CD4-positive, alpha-beta memory T cell (primary cell): ENCODE measurements at regions not wholly inside any gene's neighbourhood (a gene's known extent, or its start where the extent isn't known, plus 50 kb on each side); places are given as distances from the start of the nearest gene placed in this dataset.
"Not testable (repeated sequence)": the region's sequence is repeated elsewhere in the genome, so short reads cannot be mapped to it uniquely, and the experiment has no call there.

Source experiments
- CTCF ChIA-PET: fragments of 350-600 bp; sonication (Branson Sonifier 250); formaldehyde crosslinking; loops from one replicate; lab custom pipeline; 2021; ENCODE audit warnings: inconsistent platforms; ENCODE audit not compliant: partially characterized antibody; lab: Charles Lee
- POLR2A ChIA-PET: fragments of 350-600 bp; sonication (Branson Sonifier 250); formaldehyde crosslinking; loops from one replicate; lab custom pipeline; 2021; ENCODE audit not compliant: partially characterized antibody; lab: Charles Lee
- DNase-seq, 5 donors: peaks; one replicate each; pipeline versions ENCODE4 v3.0.0 to v3.0.0-alpha.2; 2020 to 2022; ENCODE audit warnings: mixed read lengths in 1 of 5
- H3K27ac ChIP-seq: one replicate; pipeline ENCODE4 v1.7.0; 2013; ENCODE audit warnings: low read depth, low read length
- H3K27me3 ChIP-seq: 2 replicates; pipeline ENCODE4 v1.7.0; 2013; ENCODE audit warnings: mild to moderate bottlenecking, low read length, moderate library complexity; ENCODE audit not compliant: insufficient read depth
- H3K36me3 ChIP-seq: 2 replicates; pipeline ENCODE4 v1.7.0; 2013; ENCODE audit warnings: mild to moderate bottlenecking, low read length, moderate library complexity; ENCODE audit not compliant: insufficient read depth
- H3K4me1 ChIP-seq: 2 replicates; pipeline ENCODE4 v1.7.0; 2013; ENCODE audit warnings: mild to moderate bottlenecking, low read length, moderate library complexity; ENCODE audit not compliant: insufficient read depth
- H3K4me3 ChIP-seq, 2 donors: one replicate each; pipeline ENCODE4 v1.7.0; 2013; ENCODE audit warnings: low read length in 2 of 2, mild to moderate bottlenecking in 1 of 2
- H3K9me3 ChIP-seq, 2 donors: one replicate each; pipeline ENCODE4 v1.7.0; 2013; ENCODE audit warnings: low read length in 2 of 2, control low read depth in 1 of 2; ENCODE audit not compliant: control insufficient read depth in 1 of 2
- H3K27ac Mint-ChIP-seq, 7 donors: one replicate each; pipeline ENCODE4 v1.8.0; 2020 to 2021; ENCODE audit warnings: mixed read lengths in 7 of 7, mild to moderate bottlenecking in 6 of 7, inconsistent platforms in 3 of 7, moderate library complexity in 3 of 7
- H3K27me3 Mint-ChIP-seq, 2 donors: one replicate each; pipeline ENCODE4 v1.8.0; 2020 to 2021; ENCODE audit warnings: mixed read lengths in 2 of 2
- H3K36me3 Mint-ChIP-seq, 2 donors: one replicate each; pipeline ENCODE4 v1.8.0; 2020 to 2021; ENCODE audit warnings: mixed read lengths in 2 of 2, inconsistent platforms in 1 of 2, mild to moderate bottlenecking in 1 of 2
- H3K4me1 Mint-ChIP-seq, 4 donors: one replicate each; pipeline ENCODE4 v1.8.0; 2020 to 2021; ENCODE audit warnings: mixed read lengths in 4 of 4, mild to moderate bottlenecking in 1 of 4
- H3K4me3 Mint-ChIP-seq, 8 donors: one replicate each; pipeline ENCODE4 v1.8.0; 2020 to 2021; ENCODE audit warnings: mixed read lengths in 8 of 8, mild to moderate bottlenecking in 7 of 8, moderate library complexity in 6 of 8, inconsistent platforms in 3 of 8
- H3K9me3 Mint-ChIP-seq, 8 donors: one replicate each; pipeline ENCODE4 v1.8.0; 2020 to 2021; ENCODE audit warnings: mixed read lengths in 8 of 8, mild to moderate bottlenecking in 5 of 8, inconsistent platforms in 3 of 8, moderate library complexity in 1 of 8
- intact Hi-C: fragments of 100-400 bp; cut with micrococcal nuclease; formaldehyde crosslinking; loops from one replicate; pipeline ENCODE4 v1.15.1; 2023

GRCh38 chr6:144377586-144378210 lies 92.6 kb downstream of the UTRN start:
- Mint-ChIP-seq H3K4me1 (peaks cover 47 to 76% (median 59%) of the 10 kb centered on the region in 4 donors), H3K36me3 (peaks cover 36 to 45% of the 10 kb centered on the region in 2 donors), H3K4me3 (peak overlapping the region in 4 of 8 donors; percentile 17 to 65 (median 33)), H3K27ac (peak overlapping the region in 4 of 7 donors; percentile 37 to 73 (median 52)), H3K27me3 (no peaks in the 10 kb centered on the region), H3K9me3 (peaks cover 0 to 10% (median 5%) of the 10 kb centered on the region in 8 donors)
- H3K4me3 ChIP-seq = no peak overlapping the region
- ChIA-PET CTCF (no interaction called here), POLR2A (no interaction called here)
- no peaks in the 10 kb centered on the region for H3K36me3 ChIP-seq
- peaks cover 45% of the 10 kb centered on the region for H3K4me1 ChIP-seq
- intact Hi-C loops = no loop called here
- DNase-seq = no peak
- no peaks in the 10 kb centered on the region for H3K27me3 ChIP-seq
- peaks cover 0 to 4% of the 10 kb centered on the region in 2 donors for H3K9me3 ChIP-seq
- no peak overlapping the region for H3K27ac ChIP-seq

GRCh38 chr6:144378437-144378836 lies 93.3 kb downstream of the UTRN start:
- H3K27me3 Mint-ChIP-seq = no peaks in the 10 kb centered on the region
- H3K36me3 ChIP-seq = no peaks in the 10 kb centered on the region
- peaks cover 0 to 4% of the 10 kb centered on the region in 2 donors for H3K9me3 ChIP-seq
- intact Hi-C loops = no loop called here
- no peak overlapping the region for H3K27ac ChIP-seq
- peaks cover 42 to 73% (median 56%) of the 10 kb centered on the region in 4 donors for H3K4me1 Mint-ChIP-seq
- H3K36me3 Mint-ChIP-seq = peaks cover 30 to 40% of the 10 kb centered on the region in 2 donors
- ChIA-PET CTCF (no interaction called here), POLR2A (interaction anchor here (1.2 kb wide), 1 partner anchor 12 kb away, joined by 3 read pairs; no protein-coding TSS in a partner anchor)
- H3K27me3 ChIP-seq = no peaks in the 10 kb centered on the region
- H3K4me3 ChIP-seq = no peak overlapping the region
- peak overlapping the region in 5 of 7 donors; percentile 6 to 50 (median 23) for H3K27ac Mint-ChIP-seq
- peaks cover 49% of the 10 kb centered on the region for H3K4me1 ChIP-seq
- no peak for DNase-seq
- peaks cover 0 to 10% (median 5%) of the 10 kb centered on the region in 8 donors for H3K9me3 Mint-ChIP-seq
- peak overlapping the region in 5 of 8 donors; percentile 33 to 57 (median 51) for H3K4me3 Mint-ChIP-seq

- CTCF ChIA-PET = interaction anchor here (1.0 kb wide), 1 partner anchor 13 kb away, joined by 3 read pairs; no protein-coding TSS in a partner anchor
- H3K4me3 Mint-ChIP-seq = peak overlapping the region in 3 of 8 donors; percentile 6 to 38 (median 36)
- H3K27me3 Mint-ChIP-seq = no peaks in the 10 kb centered on the region
- DNase-seq = no peak
- intact Hi-C loops = no loop called here
- POLR2A ChIA-PET = interaction anchor here (1.1 to 1.2 kb wide), 2 partner anchors 11 to 34 kb away, joined by 3 read pairs; no protein-coding TSS in a partner anchor
- peaks cover 0 to 10% (median 5%) of the 10 kb centered on the region in 8 donors for H3K9me3 Mint-ChIP-seq
- Histone ChIP-seq H3K9me3 (peaks cover 0 to 4% of the 10 kb centered on the region in 2 donors), H3K27ac (no peak overlapping the region), H3K4me1 (peaks cover 50% of the 10 kb centered on the region), H3K4me3 (no peak overlapping the region), H3K27me3 (no peaks in the 10 kb centered on the region), H3K36me3 (no peaks in the 10 kb centered on the region)
- peak overlapping the region in 4 of 7 donors; percentile 1 to 76 (median 16) for H3K27ac Mint-ChIP-seq
- peaks cover 30 to 40% of the 10 kb centered on the region in 2 donors for H3K36me3 Mint-ChIP-seq
- H3K4me1 Mint-ChIP-seq = peaks cover 47 to 75% (median 62%) of the 10 kb centered on the region in 4 donors
Measured at GRCh38 chr6:144379356-144379755, 94.2 kb downstream of the UTRN start.

- H3K36me3 ChIP-seq, POLR2A ChIA-PET, H3K9me3 ChIP-seq, DNase-seq, H3K27ac Mint-ChIP-seq, H3K27ac ChIP-seq, H3K27me3 ChIP-seq, intact Hi-C loops, CTCF ChIA-PET, H3K4me3 ChIP-seq, H3K27me3 Mint-ChIP-seq: not testable (repeated sequence)
- Mint-ChIP-seq H3K36me3 (peaks cover 37 to 39% of the 10 kb centered on the region in 2 donors), H3K9me3 (peaks cover 0 to 10% (median 5%) of the 10 kb centered on the region in 8 donors), H3K4me1 (peaks cover 46 to 76% (median 61%) of the 10 kb centered on the region in 4 donors), H3K4me3 (peak overlapping the region in 2 of 8 donors; percentile 1 to 11)
- peaks cover 39% of the 10 kb centered on the region for H3K4me1 ChIP-seq
Measured at GRCh38 chr6:144381499-144381898, 96.4 kb downstream of the UTRN start.

GRCh38 chr6:144383336-144383735 lies 98.2 kb downstream of the UTRN start:
- Mint-ChIP-seq H3K4me1 (peaks cover 36 to 70% (median 53%) of the 10 kb centered on the region in 4 donors), H3K9me3 (peaks cover 0 to 10% (median 5%) of the 10 kb centered on the region in 8 donors), H3K27me3 (no peaks in the 10 kb centered on the region), H3K27ac (peak overlapping the region in 2 of 7 donors; percentile 40 to 66), H3K4me3 (no peak overlapping the region), H3K36me3 (peaks cover 41 to 43% of the 10 kb centered on the region in 2 donors)
- CTCF ChIA-PET = interaction anchor here (1.5 kb wide), 1 partner anchor 25 kb away, joined by 3 read pairs; no protein-coding TSS in a partner anchor
- intact Hi-C loops = no loop called here
- no peak overlapping the region for H3K4me3 ChIP-seq
- H3K27me3 ChIP-seq = no peaks in the 10 kb centered on the region
- peaks cover 22% of the 10 kb centered on the region for H3K4me1 ChIP-seq
- no peak for DNase-seq
- POLR2A ChIA-PET = no interaction called here
- H3K36me3 ChIP-seq = no peaks in the 10 kb centered on the region
- no peak overlapping the region for H3K27ac ChIP-seq
- H3K9me3 ChIP-seq = peaks cover 0 to 4% of the 10 kb centered on the region in 2 donors

- CTCF ChIA-PET = interaction anchor here (1.5 to 1.6 kb wide), 2 partner anchors 8 to 24 kb away, joined by 3 to 4 read pairs; no protein-coding TSS in a partner anchor
- Mint-ChIP-seq H3K4me1 (peaks cover 33 to 70% (median 48%) of the 10 kb centered on the region in 4 donors), H3K9me3 (peaks cover 0 to 10% (median 5%) of the 10 kb centered on the region in 8 donors), H3K27me3 (no peaks in the 10 kb centered on the region), H3K36me3 (peaks cover 39 to 44% of the 10 kb centered on the region in 2 donors), H3K27ac (peak overlapping the region in 5 of 7 donors; percentile 4 to 93 (median 51)), H3K4me3 (peak overlapping the region in 2 of 8 donors; percentile 42 to 56)
- Histone ChIP-seq H3K27ac (no peak overlapping the region), H3K9me3 (peaks cover 0 to 4% of the 10 kb centered on the region in 2 donors), H3K36me3 (no peaks in the 10 kb centered on the region), H3K4me3 (no peak overlapping the region), H3K4me1 (peaks cover 11% of the 10 kb centered on the region), H3K27me3 (no peaks in the 10 kb centered on the region)
- POLR2A ChIA-PET = no interaction called here
- intact Hi-C loops = no loop called here
- DNase-seq = no peak
Measured at GRCh38 chr6:144384427-144384826, 99.3 kb downstream of the UTRN start.

- POLR2A ChIA-PET, H3K9me3 ChIP-seq, DNase-seq, CTCF ChIA-PET, H3K27me3 Mint-ChIP-seq, H3K4me3 Mint-ChIP-seq, H3K27me3 ChIP-seq, H3K4me3 ChIP-seq, H3K27ac ChIP-seq, H3K36me3 ChIP-seq, H3K9me3 Mint-ChIP-seq: not testable (repeated sequence)
- Mint-ChIP-seq H3K27ac (peak overlapping the region in 1 of 7 donors; percentile 17), H3K36me3 (peaks cover 34 to 46% of the 10 kb centered on the region in 2 donors), H3K4me1 (peaks cover 34 to 83% (median 53%) of the 10 kb centered on the region in 4 donors)
- H3K4me1 ChIP-seq = peaks cover 35% of the 10 kb centered on the region
- intact Hi-C loops = loop anchor here (5.0 kb wide), 1 partner anchor 37 kb away; no protein-coding TSS in a partner anchor
Measured at GRCh38 chr6:144389474-144389873, 104.3 kb downstream of the UTRN start.
